ENCODE measurements at regions not wholly inside any gene's neighbourhood (a gene's known extent, or its start where the extent isn't known, plus 50 kb on each side); places are given as distances from the start of the nearest gene placed in this dataset.

GRCh38 chr9:118183576-118183975 lies 479.4 kb downstream of the TLR4 start:
- TF ChIP-seq, protein P1, sequence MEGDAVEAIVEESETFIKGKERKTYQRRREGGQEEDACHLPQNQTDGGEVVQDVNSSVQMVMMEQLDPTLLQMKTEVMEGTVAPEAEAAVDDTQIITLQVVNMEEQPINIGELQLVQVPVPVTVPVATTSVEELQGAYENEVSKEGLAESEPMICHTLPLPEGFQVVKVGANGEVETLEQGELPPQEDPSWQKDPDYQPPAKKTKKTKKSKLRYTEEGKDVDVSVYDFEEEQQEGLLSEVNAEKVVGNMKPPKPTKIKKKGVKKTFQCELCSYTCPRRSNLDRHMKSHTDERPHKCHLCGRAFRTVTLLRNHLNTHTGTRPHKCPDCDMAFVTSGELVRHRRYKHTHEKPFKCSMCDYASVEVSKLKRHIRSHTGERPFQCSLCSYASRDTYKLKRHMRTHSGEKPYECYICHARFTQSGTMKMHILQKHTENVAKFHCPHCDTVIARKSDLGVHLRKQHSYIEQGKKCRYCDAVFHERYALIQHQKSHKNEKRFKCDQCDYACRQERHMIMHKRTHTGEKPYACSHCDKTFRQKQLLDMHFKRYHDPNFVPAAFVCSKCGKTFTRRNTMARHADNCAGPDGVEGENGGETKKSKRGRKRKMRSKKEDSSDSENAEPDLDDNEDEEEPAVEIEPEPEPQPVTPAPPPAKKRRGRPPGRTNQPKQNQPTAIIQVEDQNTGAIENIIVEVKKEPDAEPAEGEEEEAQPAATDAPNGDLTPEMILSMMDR (IDR thresholded peaks at IDR 0.05; ENCODE audit: low read depth, low read length), result no peak
- TF ChIP-seq POLR2A (IDR thresholded peaks at IDR 0.05; ENCODE audit: extremely low read depth, insufficient read length) (no peak), MYC (IDR thresholded peaks at IDR 0.05; ENCODE audit: low read depth, low read length) (no peak)
- TF ChIP-seq, protein P2, sequence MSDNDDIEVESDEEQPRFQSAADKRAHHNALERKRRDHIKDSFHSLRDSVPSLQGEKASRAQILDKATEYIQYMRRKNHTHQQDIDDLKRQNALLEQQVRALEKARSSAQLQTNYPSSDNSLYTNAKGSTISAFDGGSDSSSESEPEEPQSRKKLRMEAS (IDR thresholded peaks at IDR 0.05; ENCODE audit: low read depth, low read length), result no peak
- no peak overlapping the region for H3K4me3 ChIP-seq (ENCODE audit: low read depth, low read length)
- no peak for DNase-seq (ENCODE audit: low read depth)

GRCh38 chr9:118187408-118187807 lies 483.2 kb downstream of the TLR4 start:
- no peak for DNase-seq (ENCODE audit: low read depth)
- H3K4me3 ChIP-seq (ENCODE audit: low read depth, low read length), result no peak overlapping the region
- TF ChIP-seq, protein P2 (IDR thresholded peaks at IDR 0.05; ENCODE audit: low read depth, low read length), result no peak
- TF ChIP-seq POLR2A (IDR thresholded peaks at IDR 0.05; ENCODE audit: extremely low read depth, insufficient read length), result no peak
- TF ChIP-seq MYC (IDR thresholded peaks at IDR 0.05; ENCODE audit: low read depth, low read length), result no peak
- TF ChIP-seq, protein P1 (IDR thresholded peaks at IDR 0.05; ENCODE audit: low read depth, low read length), result no peak

DNA sequence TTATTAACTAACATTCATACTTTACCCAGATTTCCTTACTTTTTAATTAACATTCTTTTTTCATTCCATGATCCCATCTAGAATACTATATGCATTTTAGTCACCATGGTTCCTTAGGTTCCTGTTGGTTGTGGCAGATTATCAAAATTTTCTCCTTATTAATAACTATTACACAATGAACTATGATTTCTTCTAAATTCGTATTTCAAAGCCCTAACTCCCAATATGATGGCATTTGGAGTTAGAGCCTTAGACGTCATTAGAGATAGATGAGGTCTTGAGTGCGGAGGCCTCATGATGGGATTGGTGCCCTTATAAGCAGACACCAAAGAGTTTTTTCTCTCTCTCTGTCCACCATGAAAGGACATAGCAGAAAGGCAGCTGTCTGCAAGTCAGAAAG lies 485.4 kb downstream of the TLR4 start:
- no peak for TF ChIP-seq MYC (IDR thresholded peaks at IDR 0.05; ENCODE audit: low read depth, low read length)
- TF ChIP-seq, protein P2 (IDR thresholded peaks at IDR 0.05; ENCODE audit: low read depth, low read length), result no peak
- TF ChIP-seq, protein P1 (IDR thresholded peaks at IDR 0.05; ENCODE audit: low read depth, low read length), result no peak
- no peak for TF ChIP-seq POLR2A (IDR thresholded peaks at IDR 0.05; ENCODE audit: extremely low read depth, insufficient read length)
- DNase-seq (ENCODE audit: low read depth), result no peak
- no peak overlapping the region for H3K4me3 ChIP-seq (ENCODE audit: low read depth, low read length)

- TF ChIP-seq POLR2A (IDR thresholded peaks at IDR 0.05; ENCODE audit: extremely low read depth, insufficient read length), result no peak
- TF ChIP-seq, protein P1 (IDR thresholded peaks at IDR 0.05; ENCODE audit: low read depth, low read length), result no peak
- no peak for TF ChIP-seq MYC (IDR thresholded peaks at IDR 0.05; ENCODE audit: low read depth, low read length)
- TF ChIP-seq, protein P2 (IDR thresholded peaks at IDR 0.05; ENCODE audit: low read depth, low read length), result no peak
- DNase-seq (ENCODE audit: low read depth), result no peak
- no peak overlapping the region for H3K4me3 ChIP-seq (ENCODE audit: low read depth, low read length)
Measured at GRCh38 chr9:118192807-118193206, 488.6 kb downstream of the TLR4 start.

GRCh38 chr9:118209343-118209742 lies 505.1 kb downstream of the TLR4 start:
- no peak for DNase-seq (ENCODE audit: low read depth)
- no peak overlapping the region for H3K4me3 ChIP-seq (ENCODE audit: low read depth, low read length)
- TF ChIP-seq, protein P2 (IDR thresholded peaks at IDR 0.05; ENCODE audit: low read depth, low read length), result no peak
- TF ChIP-seq MYC (IDR thresholded peaks at IDR 0.05; ENCODE audit: low read depth, low read length), result no peak
- TF ChIP-seq, protein P1 (IDR thresholded peaks at IDR 0.05; ENCODE audit: low read depth, low read length), result no peak
- TF ChIP-seq POLR2A (IDR thresholded peaks at IDR 0.05; ENCODE audit: extremely low read depth, insufficient read length), result no peak

- no peak for DNase-seq (ENCODE audit: low read depth)
- TF ChIP-seq POLR2A (IDR thresholded peaks at IDR 0.05; ENCODE audit: extremely low read depth, insufficient read length) (no peak), MYC (IDR thresholded peaks at IDR 0.05; ENCODE audit: low read depth, low read length) (no peak)
- TF ChIP-seq, protein P1 (IDR thresholded peaks at IDR 0.05; ENCODE audit: low read depth, low read length), result no peak
- TF ChIP-seq, protein P2 (IDR thresholded peaks at IDR 0.05; ENCODE audit: low read depth, low read length), result no peak
- no peak overlapping the region for H3K4me3 ChIP-seq (ENCODE audit: low read depth, low read length)
Measured at GRCh38 chr9:118215549-118215948, 511.3 kb downstream of the TLR4 start.
